ENCODE measurements at regions not wholly inside any gene's neighbourhood (a gene's known extent, or its start where the extent isn't known, plus 50 kb on each side); places are given as distances from the start of the nearest gene placed in this dataset.

DNA sequence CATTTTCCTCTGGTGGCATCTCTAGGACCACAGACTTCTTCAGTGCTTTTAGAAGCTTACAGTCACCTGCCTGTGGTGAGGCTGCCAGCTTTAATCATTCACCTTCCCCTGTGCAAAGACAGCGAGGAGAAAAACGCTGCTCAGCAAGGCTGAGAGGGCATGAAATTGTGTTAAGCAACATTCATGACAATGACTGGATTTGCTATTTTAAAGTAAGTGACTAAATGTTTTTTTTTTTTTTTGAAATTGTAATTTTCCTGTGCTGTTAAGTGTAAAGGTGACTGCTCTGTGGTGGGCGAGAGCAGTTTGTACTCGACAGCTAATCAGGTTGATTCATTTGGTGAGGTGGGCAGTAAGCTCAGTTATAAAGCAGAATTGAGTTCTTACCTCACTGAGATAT is 240.4 kb downstream of the NSUN3 start:
- Histone ChIP-seq H4K20me1 (ENCODE audit: low read depth) (no peaks in the 10 kb centered on the region), H3K4me1 (peaks cover 27% of the 10 kb centered on the region), H3F3A (ENCODE audit: low read depth) (peaks cover 7% of the 10 kb centered on the region), H2AFZ (replicated peaks) (no peak overlapping the region), H3K9ac (no peak overlapping the region), H3K36me3 (no peaks in the 10 kb centered on the region), H3K79me2 (ENCODE audit: low read depth) (no peaks in the 10 kb centered on the region), H3K4me3 (no peak overlapping the region), H3K27me3 (no peaks in the 10 kb centered on the region), H3K27ac (no peak overlapping the region), H3K4me2 (no peak overlapping the region), H3K9me3 (ENCODE audit: low read depth) (no peaks in the 10 kb centered on the region)
- H3K36me3 Mint-ChIP-seq: no peaks in the 10 kb centered on the region
- no peaks in the 10 kb centered on the region for H3K9me3 Mint-ChIP-seq
- no peak for DNase-seq (ENCODE audit: low spot score)
- no peak overlapping the region for H3K27ac Mint-ChIP-seq
- TF ChIP-seq EZH2phosphoT487 (IDR thresholded peaks at IDR 0.05) (no peak), EZH2 (IDR thresholded peaks at IDR 0.05) (no peak)
- TF ChIP-seq, protein P1, sequence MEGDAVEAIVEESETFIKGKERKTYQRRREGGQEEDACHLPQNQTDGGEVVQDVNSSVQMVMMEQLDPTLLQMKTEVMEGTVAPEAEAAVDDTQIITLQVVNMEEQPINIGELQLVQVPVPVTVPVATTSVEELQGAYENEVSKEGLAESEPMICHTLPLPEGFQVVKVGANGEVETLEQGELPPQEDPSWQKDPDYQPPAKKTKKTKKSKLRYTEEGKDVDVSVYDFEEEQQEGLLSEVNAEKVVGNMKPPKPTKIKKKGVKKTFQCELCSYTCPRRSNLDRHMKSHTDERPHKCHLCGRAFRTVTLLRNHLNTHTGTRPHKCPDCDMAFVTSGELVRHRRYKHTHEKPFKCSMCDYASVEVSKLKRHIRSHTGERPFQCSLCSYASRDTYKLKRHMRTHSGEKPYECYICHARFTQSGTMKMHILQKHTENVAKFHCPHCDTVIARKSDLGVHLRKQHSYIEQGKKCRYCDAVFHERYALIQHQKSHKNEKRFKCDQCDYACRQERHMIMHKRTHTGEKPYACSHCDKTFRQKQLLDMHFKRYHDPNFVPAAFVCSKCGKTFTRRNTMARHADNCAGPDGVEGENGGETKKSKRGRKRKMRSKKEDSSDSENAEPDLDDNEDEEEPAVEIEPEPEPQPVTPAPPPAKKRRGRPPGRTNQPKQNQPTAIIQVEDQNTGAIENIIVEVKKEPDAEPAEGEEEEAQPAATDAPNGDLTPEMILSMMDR (IDR thresholded peaks at IDR 0.05): no peak
- H3K4me1 Mint-ChIP-seq: peaks cover 26% of the 10 kb centered on the region
- peaks cover 4% of the 10 kb centered on the region for H3K27me3 Mint-ChIP-seq (ENCODE audit: insufficient read depth, low read depth)
- no peak overlapping the region for H3K4me3 Mint-ChIP-seq

DNA sequence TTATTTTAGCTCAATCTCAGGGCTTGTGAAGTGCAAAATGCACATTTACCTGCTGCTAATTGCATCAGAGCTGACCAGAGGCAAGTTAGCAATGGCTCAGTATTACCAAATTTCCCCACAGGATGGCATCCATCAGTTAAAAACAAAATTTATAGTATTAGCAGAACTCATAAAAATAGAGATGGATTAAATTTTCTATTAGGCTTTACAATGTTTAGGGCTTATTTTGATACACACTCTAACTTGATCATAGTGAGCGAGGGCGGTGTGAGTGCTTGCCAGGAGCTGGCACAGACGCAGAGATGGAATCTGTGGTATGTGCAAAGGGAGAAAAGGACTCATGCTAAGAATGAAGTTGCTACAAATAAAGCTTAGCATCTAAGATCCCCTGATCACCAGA is 241.0 kb downstream of the NSUN3 start:
- Histone ChIP-seq H4K20me1 (ENCODE audit: low read depth) (no peaks in the 10 kb centered on the region), H2AFZ (replicated peaks) (no peak overlapping the region), H3K27ac (no peak overlapping the region), H3K9ac (no peak overlapping the region), H3K4me2 (no peak overlapping the region), H3K27me3 (no peaks in the 10 kb centered on the region), H3K36me3 (no peaks in the 10 kb centered on the region), H3K79me2 (ENCODE audit: low read depth) (no peaks in the 10 kb centered on the region), H3F3A (ENCODE audit: low read depth) (peaks cover 7% of the 10 kb centered on the region), H3K9me3 (ENCODE audit: low read depth) (no peaks in the 10 kb centered on the region), H3K4me3 (no peak overlapping the region), H3K4me1 (peaks cover 27% of the 10 kb centered on the region)
- peaks cover 26% of the 10 kb centered on the region for H3K4me1 Mint-ChIP-seq
- DNase-seq (ENCODE audit: low spot score): peak; percentile 18
- H3K9me3 Mint-ChIP-seq: no peaks in the 10 kb centered on the region
- TF ChIP-seq, protein P1 (IDR thresholded peaks at IDR 0.05): peak; percentile 16
- no peak for TF ChIP-seq EZH2phosphoT487 (IDR thresholded peaks at IDR 0.05)
- peaks cover 7% of the 10 kb centered on the region for H3K27me3 Mint-ChIP-seq (ENCODE audit: insufficient read depth, low read depth)
- no peaks in the 10 kb centered on the region for H3K36me3 Mint-ChIP-seq
- H3K4me3 Mint-ChIP-seq: no peak overlapping the region
- no peak overlapping the region for H3K27ac Mint-ChIP-seq

DNA sequence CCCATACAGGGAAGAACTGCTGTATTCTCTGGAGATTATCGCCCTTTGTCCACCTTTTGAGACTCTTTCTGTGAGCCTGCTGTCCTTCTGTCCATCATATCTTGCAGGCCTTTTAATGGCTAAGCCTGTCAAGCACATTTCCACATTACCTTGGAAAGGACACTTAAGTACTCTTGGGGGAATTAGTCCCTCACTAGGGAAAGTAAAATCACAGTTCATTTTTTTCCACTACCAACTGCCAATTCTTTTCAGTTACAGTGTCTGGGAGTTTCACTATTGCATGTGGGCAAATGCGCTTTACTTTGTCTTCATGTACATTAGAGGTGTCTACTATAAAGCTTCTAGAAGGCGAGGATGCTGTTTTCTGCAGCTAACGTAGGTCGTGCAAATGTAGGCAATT is 242.1 kb downstream of the NSUN3 start:
- Histone ChIP-seq H3K4me2 (no peak overlapping the region), H3K9me3 (ENCODE audit: low read depth) (no peaks in the 10 kb centered on the region), H3K36me3 (no peaks in the 10 kb centered on the region), H3K9ac (no peak overlapping the region), H3K4me1 (peaks cover 27% of the 10 kb centered on the region), H3K27ac (no peak overlapping the region), H2AFZ (replicated peaks) (no peak overlapping the region), H3K79me2 (ENCODE audit: low read depth) (no peaks in the 10 kb centered on the region), H4K20me1 (ENCODE audit: low read depth) (no peaks in the 10 kb centered on the region), H3K27me3 (no peaks in the 10 kb centered on the region), H3K4me3 (no peak overlapping the region), H3F3A (ENCODE audit: low read depth) (peaks cover 7% of the 10 kb centered on the region)
- Mint-ChIP-seq H3K27me3 (ENCODE audit: insufficient read depth, low read depth) (peaks cover 7% of the 10 kb centered on the region), H3K4me3 (no peak overlapping the region), H3K27ac (no peak overlapping the region), H3K9me3 (no peaks in the 10 kb centered on the region), H3K36me3 (no peaks in the 10 kb centered on the region), H3K4me1 (peaks cover 26% of the 10 kb centered on the region)
- no peak for DNase-seq (ENCODE audit: low spot score)
- TF ChIP-seq, protein P1 (IDR thresholded peaks at IDR 0.05): no peak
- TF ChIP-seq EZH2 (IDR thresholded peaks at IDR 0.05): no peak

Data from neural progenitor cell (in vitro differentiated cells).